ENCODE measurements at regions not wholly inside any gene's neighbourhood (a gene's known extent, or its start where the extent isn't known, plus 50 kb on each side); places are given as distances from the start of the nearest gene placed in this dataset.

DNA sequence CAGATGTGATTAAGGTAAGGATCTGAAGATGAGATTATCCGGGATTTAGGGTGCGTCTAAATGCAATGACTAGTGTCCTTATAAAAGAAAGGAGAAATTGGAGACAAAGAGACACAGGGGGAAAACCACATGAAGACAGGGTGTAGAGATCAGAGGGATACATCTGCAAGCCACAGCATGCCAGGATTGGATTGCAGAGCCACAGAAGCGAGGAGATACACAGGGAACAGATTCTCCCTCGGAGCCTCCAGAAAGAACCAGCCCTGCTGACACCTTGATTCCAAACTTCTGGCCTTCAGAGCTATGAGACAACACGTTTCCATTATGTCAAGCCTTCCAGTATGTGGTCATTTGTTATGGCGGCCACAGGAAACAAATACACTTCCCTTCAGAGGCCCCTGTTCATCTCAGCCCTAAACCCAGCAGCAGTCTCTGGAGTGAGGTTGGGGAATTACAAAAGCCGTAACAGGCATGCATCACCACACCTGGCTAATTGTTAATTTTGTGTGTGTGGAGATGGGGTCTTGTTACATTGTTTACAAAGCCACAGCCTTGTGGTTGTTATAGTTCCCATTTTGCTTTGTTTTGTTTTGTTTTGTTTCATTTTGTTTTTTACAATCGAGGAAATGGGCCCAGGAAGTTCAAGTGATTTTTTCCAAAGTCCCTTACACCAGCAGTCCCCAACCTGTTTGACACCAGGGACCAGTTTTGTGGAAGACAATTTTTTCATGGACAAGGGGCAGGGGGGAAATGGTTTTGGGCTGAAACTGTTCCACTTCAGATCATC lies 51.6 kb upstream of the LYRM9 start:
- H3K27ac Mint-ChIP-seq, result peak overlapping the region in 1 of 3 experiments; percentile 9; a peak in 2 of 7 replicates
- Histone ChIP-seq H3K9ac (ENCODE audit: extremely low read depth, insufficient read length, low read length) (no peak overlapping the region), H3K23ac (ENCODE audit: insufficient read length, low read depth, low read length) (no peak overlapping the region), H4K5ac (ENCODE audit: insufficient read length, low read depth, low read length) (no peak overlapping the region), H2BK120ac (ENCODE audit: low read depth, low read length, poor library complexity, severe bottlenecking) (no peak overlapping the region), H3K9me3 (ENCODE audit: control insufficient read depth, low read depth, low read length) (no peaks in the 10 kb centered on the region), H3K56ac (ENCODE audit: insufficient read length, low read depth, low read length) (no peak overlapping the region), H3K79me1 (ENCODE audit: insufficient read depth, low read depth, low read length, poor library complexity, severe bottlenecking) (no peaks in the 10 kb centered on the region), H2BK15ac (ENCODE audit: low read depth, low read length) (no peak overlapping the region), H3T11ph (ENCODE audit: low read length) (no peak overlapping the region), H2AK5ac (ENCODE audit: insufficient read length, low read length) (no peak overlapping the region), H3K18ac (ENCODE audit: insufficient read length, low read depth, low read length) (peak overlapping the region; percentile 86), H2BK12ac (ENCODE audit: insufficient read length, low read depth, low read length) (no peak overlapping the region), H4K91ac (ENCODE audit: insufficient read length, low read depth, low read length) (peak overlapping the region; percentile 67), H4K8ac (replicated peaks; ENCODE audit: insufficient read length, low read depth, low read length) (no peak overlapping the region), H2BK5ac (ENCODE audit: insufficient read length, low read length) (peak overlapping the region; percentile 16), H3K4ac (ENCODE audit: low read depth, low read length) (no peak overlapping the region), H3K4me2 (ENCODE audit: insufficient read depth, insufficient read length, low read length) (no peak overlapping the region), H4K20me1 (ENCODE audit: control insufficient read depth, insufficient read depth, insufficient read length) (no peaks in the 10 kb centered on the region), H3K23me2 (ENCODE audit: insufficient read length, low read depth, low read length, poor library complexity, severe bottlenecking) (peaks cover 4% of the 10 kb centered on the region), H3K4me1 (ENCODE audit: insufficient read depth, low read length) (peaks cover 4% of the 10 kb centered on the region), H3K14ac (ENCODE audit: insufficient read depth, low read length) (peak overlapping the region; percentile 78; the same call in 1 of the 2 replicates), H3K27me3 (ENCODE audit: insufficient read depth, low read length) (no peaks in the 10 kb centered on the region), H3K27ac (ENCODE audit: insufficient read length, low read depth, low read length) (no peak overlapping the region), H2BK20ac (ENCODE audit: low read depth, low read length, poor library complexity, severe bottlenecking) (no peak overlapping the region), H2AFZ (ENCODE audit: low read length) (no peak overlapping the region), H3K79me2 (ENCODE audit: insufficient read depth, low read length) (no peaks in the 10 kb centered on the region)
- no CpG with 5 or more reads among the region's 8 CpGs for WGBS (ENCODE audit: extremely low coverage, insufficient read length, low lambda C conversion rate)
- no peak overlapping the region for H3K4me3 Mint-ChIP-seq
- no peaks in the 10 kb centered on the region for H3K36me3 Mint-ChIP-seq (ENCODE audit: insufficient read depth in 1 of 3, low read depth in 3 of 3)
- peaks cover 1% of the 10 kb centered on the region for H3K27me3 Mint-ChIP-seq (ENCODE audit: low read depth)
- peaks cover 0 to 4% of the 10 kb centered on the region in 2 experiments; a peak in 4 of 5 replicates for H3K9me3 Mint-ChIP-seq
- no peak for TF ChIP-seq CTCF (conservative IDR thresholded peaks at IDR 0.05)
- peaks cover 36 to 37% of the 10 kb centered on the region in 2 experiments for H3K4me1 Mint-ChIP-seq
- DNase-seq, result no peak

Measured in H9 (cell line).